MCF 10A (cell line): ENCODE measurements at regions not wholly inside any gene's neighbourhood (a gene's known extent, or its start where the extent isn't known, plus 50 kb on each side); places are given as distances from the start of the nearest gene placed in this dataset.

Experiments used
- BruUV-seq: library from RNA; stranded (reverse); fragments of 400-500 nt; replicated peaks from 2 replicates; lab custom pipeline; 2021; lab: Mats Ljungman, UMichigan
- CTCF ChIA-PET: fragments of 300-600 bp; sonication (Branson Sonifier 250); formaldehyde crosslinking; extraction: SDS; loops from one replicate; lab custom pipeline; 2021; ENCODE audit warnings: antibody characterized with exemption, inconsistent platforms; lab: Yijun Ruan, JAX
- POLR2A ChIA-PET: fragments of 300-600, 350-650 bp; sonication (Branson Sonifier 250); formaldehyde crosslinking; extraction: SDS; loops from one replicate; lab custom pipeline; 2020; ENCODE audit warnings: antibody characterized with exemption, inconsistent platforms; lab: Yijun Ruan, JAX
- DNase-seq: peaks from one replicate; pipeline ENCODE4 v3.0.0-alpha.2; 2018; ENCODE audit not compliant: unreplicated experiment
- H3K27ac Mint-ChIP-seq: one replicate; pipeline ENCODE4 v1.8.0; 2022; ENCODE audit warnings: mild to moderate bottlenecking, low read depth, mixed read lengths; ENCODE audit not compliant: unreplicated experiment
- H3K27me3 Mint-ChIP-seq: one replicate; pipeline ENCODE4 v1.8.0; 2022; ENCODE audit warnings: mixed read lengths; ENCODE audit not compliant: insufficient read depth, unreplicated experiment
- H3K36me3 Mint-ChIP-seq: one replicate; pipeline ENCODE4 v1.8.0; 2022; ENCODE audit warnings: mild to moderate bottlenecking, moderate library complexity, mixed read lengths; ENCODE audit not compliant: insufficient read depth, unreplicated experiment
- H3K4me1 Mint-ChIP-seq: one replicate; pipeline ENCODE4 v1.8.0; 2022; ENCODE audit warnings: mixed read lengths; ENCODE audit not compliant: insufficient read depth, unreplicated experiment
- H3K4me3 Mint-ChIP-seq: one replicate; pipeline ENCODE4 v1.8.0; 2022; ENCODE audit warnings: mild to moderate bottlenecking, moderate library complexity, mixed read lengths; ENCODE audit not compliant: unreplicated experiment
- H3K9me3 Mint-ChIP-seq: one replicate; pipeline ENCODE4 v1.8.0; 2022; ENCODE audit warnings: mixed read lengths; ENCODE audit not compliant: unreplicated experiment
- CTCF ChIP-seq: fragments of 200-600 bp; IDR thresholded peaks from one replicate; pipeline ENCODE4 v1.8.0; 2022; ENCODE audit warnings: antibody characterized with exemption, mild to moderate bottlenecking; ENCODE audit not compliant: unreplicated experiment
- intact Hi-C: fragments of 100-400 bp; cut with micrococcal nuclease; formaldehyde crosslinking; loops from 2 replicates; pipeline ENCODE4 v1.14.1; 2022

GRCh38 chr12:19006626-19007137 is 122.9 kb upstream of the PLEKHA5 start:
- Mint-ChIP-seq H3K9me3 (no peaks in the 10 kb centered on the region), H3K27me3 (no peaks in the 10 kb centered on the region), H3K36me3 (no peaks in the 10 kb centered on the region), H3K27ac (no peak overlapping the region), H3K4me3 (no peak overlapping the region), H3K4me1 (no peaks in the 10 kb centered on the region)
- DNase-seq: no peak
- CTCF ChIA-PET: interaction anchor here (0.6 kb wide), 1 partner anchor 97 kb away, joined by 3 read pairs; no protein-coding TSS in a partner anchor
- intact Hi-C loops: no loop called here
- POLR2A ChIA-PET: interaction anchor here (0.6 kb wide), 1 partner anchor 740 kb away, joined by 3 read pairs; no protein-coding TSS in a partner anchor
- BruUV-seq: no TSS peak
- TF ChIP-seq CTCF: no peak

- POLR2A ChIA-PET: no interaction called here
- no peak for TF ChIP-seq CTCF
- intact Hi-C loops: no loop called here
- no peaks in the 10 kb centered on the region for H3K36me3 Mint-ChIP-seq
- H3K9me3 Mint-ChIP-seq: no peaks in the 10 kb centered on the region
- no peaks in the 10 kb centered on the region for H3K4me1 Mint-ChIP-seq
- H3K27ac Mint-ChIP-seq: no peak overlapping the region
- CTCF ChIA-PET: no interaction called here
- BruUV-seq: no TSS peak
- no peaks in the 10 kb centered on the region for H3K27me3 Mint-ChIP-seq
- no peak for DNase-seq
- no peak overlapping the region for H3K4me3 Mint-ChIP-seq
Measured at GRCh38 chr12:19008102-19008501, 121.4 kb upstream of the PLEKHA5 start.

DNA sequence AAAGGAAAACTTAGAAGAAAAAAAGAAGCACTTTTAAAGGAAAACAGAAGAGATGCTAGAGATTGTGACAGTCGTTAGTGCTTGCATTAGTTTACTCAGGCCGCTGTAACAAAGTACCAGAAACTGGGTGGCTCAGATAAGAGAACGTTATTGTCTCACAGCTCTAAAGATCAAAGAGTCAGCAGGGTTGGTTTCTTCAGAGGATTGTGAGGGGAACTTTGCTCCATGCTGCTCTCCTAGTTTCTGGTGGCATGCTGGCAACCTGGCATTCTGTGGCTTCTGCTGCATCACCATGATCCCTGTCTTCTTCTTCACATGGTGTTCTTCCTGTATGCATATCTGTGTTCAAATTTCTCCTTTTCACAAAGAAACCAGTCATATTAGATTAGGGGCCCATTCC is 119.4 kb upstream of the PLEKHA5 start:
- ChIA-PET CTCF (no interaction called here), POLR2A (no interaction called here)
- Mint-ChIP-seq H3K9me3 (no peaks in the 10 kb centered on the region), H3K36me3 (no peaks in the 10 kb centered on the region), H3K27ac (no peak overlapping the region), H3K4me1 (no peaks in the 10 kb centered on the region), H3K4me3 (no peak overlapping the region), H3K27me3 (no peaks in the 10 kb centered on the region)
- no peak for TF ChIP-seq CTCF
- DNase-seq: no peak
- no TSS peak for BruUV-seq
- intact Hi-C loops: no loop called here

DNA sequence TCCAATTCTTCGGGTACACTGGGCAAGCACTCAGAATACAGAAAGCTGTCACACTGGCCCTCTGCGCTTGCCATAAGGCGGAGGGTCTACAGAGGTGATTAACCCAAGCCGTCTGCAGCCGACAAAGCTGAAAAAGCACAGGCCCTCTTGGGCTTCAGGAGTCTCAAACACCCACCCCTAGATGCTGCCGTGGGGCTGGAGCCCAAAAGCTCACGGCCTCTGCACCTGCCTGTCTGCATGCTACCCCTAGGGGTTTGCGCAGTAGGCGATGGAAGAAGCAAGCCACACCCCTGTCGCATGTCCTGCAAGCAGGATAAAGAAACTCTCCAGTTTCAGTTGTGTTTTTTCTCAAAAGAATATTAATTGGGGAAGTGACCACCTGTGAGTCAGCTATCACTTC is 118.8 kb upstream of the PLEKHA5 start:
- no peak for DNase-seq
- no TSS peak for BruUV-seq
- ChIA-PET CTCF (no interaction called here), POLR2A (no interaction called here)
- Mint-ChIP-seq H3K27me3 (no peaks in the 10 kb centered on the region), H3K4me3 (no peak overlapping the region), H3K36me3 (no peaks in the 10 kb centered on the region), H3K9me3 (no peaks in the 10 kb centered on the region), H3K4me1 (no peaks in the 10 kb centered on the region), H3K27ac (no peak overlapping the region)
- no peak for TF ChIP-seq CTCF
- intact Hi-C loops: no loop called here
